ENCODE measurements at regions not wholly inside any gene's neighbourhood (a gene's known extent, or its start where the extent isn't known, plus 50 kb on each side); places are given as distances from the start of the nearest gene placed in this dataset.
"Not testable (repeated sequence)": the region's sequence is repeated elsewhere in the genome, so short reads cannot be mapped to it uniquely, and the experiment has no call there.

DNA sequence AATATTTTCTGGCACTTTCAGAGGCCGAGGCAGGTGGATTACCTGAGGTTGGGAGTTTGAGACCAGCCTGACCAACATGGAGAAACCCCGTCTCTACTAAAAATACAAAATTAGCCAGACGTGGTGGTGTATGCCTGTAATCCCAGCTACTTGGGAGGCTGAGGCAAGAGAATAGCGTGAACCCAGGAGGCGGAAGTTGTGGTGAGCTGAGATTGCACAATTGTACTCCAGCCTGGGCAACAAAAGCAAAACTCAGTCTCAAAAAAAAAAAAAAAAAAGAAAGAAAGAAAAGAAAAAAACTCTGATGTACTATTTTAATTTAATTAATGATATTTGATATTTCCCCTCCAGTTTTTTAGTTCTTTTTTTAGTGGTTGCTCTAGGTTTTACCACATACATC is 588.1 kb upstream of the GHITM start:
- TF ChIP-seq, protein P1, sequence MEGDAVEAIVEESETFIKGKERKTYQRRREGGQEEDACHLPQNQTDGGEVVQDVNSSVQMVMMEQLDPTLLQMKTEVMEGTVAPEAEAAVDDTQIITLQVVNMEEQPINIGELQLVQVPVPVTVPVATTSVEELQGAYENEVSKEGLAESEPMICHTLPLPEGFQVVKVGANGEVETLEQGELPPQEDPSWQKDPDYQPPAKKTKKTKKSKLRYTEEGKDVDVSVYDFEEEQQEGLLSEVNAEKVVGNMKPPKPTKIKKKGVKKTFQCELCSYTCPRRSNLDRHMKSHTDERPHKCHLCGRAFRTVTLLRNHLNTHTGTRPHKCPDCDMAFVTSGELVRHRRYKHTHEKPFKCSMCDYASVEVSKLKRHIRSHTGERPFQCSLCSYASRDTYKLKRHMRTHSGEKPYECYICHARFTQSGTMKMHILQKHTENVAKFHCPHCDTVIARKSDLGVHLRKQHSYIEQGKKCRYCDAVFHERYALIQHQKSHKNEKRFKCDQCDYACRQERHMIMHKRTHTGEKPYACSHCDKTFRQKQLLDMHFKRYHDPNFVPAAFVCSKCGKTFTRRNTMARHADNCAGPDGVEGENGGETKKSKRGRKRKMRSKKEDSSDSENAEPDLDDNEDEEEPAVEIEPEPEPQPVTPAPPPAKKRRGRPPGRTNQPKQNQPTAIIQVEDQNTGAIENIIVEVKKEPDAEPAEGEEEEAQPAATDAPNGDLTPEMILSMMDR (IDR thresholded peaks at IDR 0.05; ENCODE audit: low read length): not testable (repeated sequence)
- TF ChIP-seq EZH2 (IDR thresholded peaks at IDR 0.05; ENCODE audit: borderline replicate concordance, low read length): not testable (repeated sequence)

Data from OCI-LY1 (cell line).